CD4-positive, alpha-beta memory T cell (primary cell): ENCODE measurements at regions not wholly inside any gene's neighbourhood (a gene's known extent, or its start where the extent isn't known, plus 50 kb on each side); places are given as distances from the start of the nearest gene placed in this dataset.

Source experiments
- CTCF ChIA-PET: fragments of 350-600 bp; sonication (Branson Sonifier 250); formaldehyde crosslinking; loops from one replicate; lab custom pipeline; 2021; ENCODE audit warnings: inconsistent platforms; ENCODE audit not compliant: partially characterized antibody; lab: Charles Lee
- POLR2A ChIA-PET: fragments of 350-600 bp; sonication (Branson Sonifier 250); formaldehyde crosslinking; loops from one replicate; lab custom pipeline; 2021; ENCODE audit not compliant: partially characterized antibody; lab: Charles Lee
- DNase-seq, 5 donors: peaks; one replicate each; pipeline versions ENCODE4 v3.0.0 to v3.0.0-alpha.2; 2020 to 2022; ENCODE audit warnings: mixed read lengths in 1 of 5
- H3K27ac ChIP-seq: one replicate; pipeline ENCODE4 v1.7.0; 2013; ENCODE audit warnings: low read depth, low read length
- H3K27me3 ChIP-seq: 2 replicates; pipeline ENCODE4 v1.7.0; 2013; ENCODE audit warnings: mild to moderate bottlenecking, low read length, moderate library complexity; ENCODE audit not compliant: insufficient read depth
- H3K36me3 ChIP-seq: 2 replicates; pipeline ENCODE4 v1.7.0; 2013; ENCODE audit warnings: mild to moderate bottlenecking, low read length, moderate library complexity; ENCODE audit not compliant: insufficient read depth
- H3K4me1 ChIP-seq: 2 replicates; pipeline ENCODE4 v1.7.0; 2013; ENCODE audit warnings: mild to moderate bottlenecking, low read length, moderate library complexity; ENCODE audit not compliant: insufficient read depth
- H3K4me3 ChIP-seq, 2 donors: one replicate each; pipeline ENCODE4 v1.7.0; 2013; ENCODE audit warnings: low read length in 2 of 2, mild to moderate bottlenecking in 1 of 2
- H3K9me3 ChIP-seq, 2 donors: one replicate each; pipeline ENCODE4 v1.7.0; 2013; ENCODE audit warnings: low read length in 2 of 2, control low read depth in 1 of 2; ENCODE audit not compliant: control insufficient read depth in 1 of 2
- H3K27ac Mint-ChIP-seq, 7 donors: one replicate each; pipeline ENCODE4 v1.8.0; 2020 to 2021; ENCODE audit warnings: mixed read lengths in 7 of 7, mild to moderate bottlenecking in 6 of 7, inconsistent platforms in 3 of 7, moderate library complexity in 3 of 7
- H3K27me3 Mint-ChIP-seq, 2 donors: one replicate each; pipeline ENCODE4 v1.8.0; 2020 to 2021; ENCODE audit warnings: mixed read lengths in 2 of 2
- H3K36me3 Mint-ChIP-seq, 2 donors: one replicate each; pipeline ENCODE4 v1.8.0; 2020 to 2021; ENCODE audit warnings: mixed read lengths in 2 of 2, inconsistent platforms in 1 of 2, mild to moderate bottlenecking in 1 of 2
- H3K4me1 Mint-ChIP-seq, 4 donors: one replicate each; pipeline ENCODE4 v1.8.0; 2020 to 2021; ENCODE audit warnings: mixed read lengths in 4 of 4, mild to moderate bottlenecking in 1 of 4
- H3K4me3 Mint-ChIP-seq, 8 donors: one replicate each; pipeline ENCODE4 v1.8.0; 2020 to 2021; ENCODE audit warnings: mixed read lengths in 8 of 8, mild to moderate bottlenecking in 7 of 8, moderate library complexity in 6 of 8, inconsistent platforms in 3 of 8
- H3K9me3 Mint-ChIP-seq, 8 donors: one replicate each; pipeline ENCODE4 v1.8.0; 2020 to 2021; ENCODE audit warnings: mixed read lengths in 8 of 8, mild to moderate bottlenecking in 5 of 8, inconsistent platforms in 3 of 8, moderate library complexity in 1 of 8
- intact Hi-C: fragments of 100-400 bp; cut with micrococcal nuclease; formaldehyde crosslinking; loops from one replicate; pipeline ENCODE4 v1.15.1; 2023

DNA sequence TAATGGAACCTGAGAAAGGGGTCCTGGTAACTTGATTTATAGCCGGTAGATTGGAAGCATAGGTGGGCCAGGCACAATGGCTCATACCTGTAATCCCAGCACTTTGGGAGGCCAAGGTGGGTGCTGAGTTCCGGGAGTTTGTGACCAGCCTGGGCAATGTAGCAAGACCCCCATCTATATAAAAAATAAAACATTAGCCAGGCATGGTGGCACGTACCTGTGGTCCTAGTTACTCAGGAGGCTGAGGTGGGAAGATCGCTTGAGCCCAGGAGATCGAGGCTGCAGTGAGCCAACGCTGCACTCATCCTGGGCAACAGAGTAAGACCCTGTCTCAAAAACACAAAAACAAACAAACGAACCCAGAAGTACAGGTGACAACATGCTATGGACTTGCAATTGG, 76.5 kb downstream of the ZNF281 start:
- Mint-ChIP-seq H3K27ac (no peak overlapping the region), H3K4me3 (no peak overlapping the region), H3K4me1 (peaks cover 4 to 14% (median 12%) of the 10 kb centered on the region in 4 donors), H3K36me3 (no peaks in the 10 kb centered on the region), H3K27me3 (no peaks in the 10 kb centered on the region), H3K9me3 (no peaks in the 10 kb centered on the region)
- CTCF ChIA-PET = interaction anchor here (1.1 kb wide), 1 partner anchor 75 kb away, joined by 3 read pairs; no protein-coding TSS in a partner anchor
- H3K27me3 ChIP-seq = no peaks in the 10 kb centered on the region
- H3K4me1 ChIP-seq = no peaks in the 10 kb centered on the region
- no peak overlapping the region for H3K4me3 ChIP-seq
- intact Hi-C loops = no loop called here
- H3K36me3 ChIP-seq = no peaks in the 10 kb centered on the region
- no peaks in the 10 kb centered on the region for H3K9me3 ChIP-seq
- DNase-seq = no peak
- POLR2A ChIA-PET = no interaction called here
- no peak overlapping the region for H3K27ac ChIP-seq

DNA sequence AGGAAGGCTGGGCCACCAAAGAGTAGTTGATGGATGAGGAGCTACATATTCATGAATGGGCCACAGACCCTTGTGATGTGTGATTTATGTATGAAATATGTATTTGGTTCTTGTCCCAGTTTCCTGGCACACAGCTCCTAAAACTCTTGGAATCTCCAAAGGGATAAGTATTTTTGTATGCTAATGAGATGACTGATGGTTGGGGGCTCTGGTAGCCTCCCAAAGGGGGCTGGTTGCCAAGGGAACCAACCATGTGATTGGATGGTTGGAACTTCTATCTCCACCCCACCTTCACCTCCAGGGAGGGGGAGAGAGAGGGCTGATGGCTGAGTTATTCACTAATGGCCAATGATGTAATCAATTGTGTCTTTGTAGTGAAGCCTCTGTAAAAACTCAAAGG, 77.1 kb downstream of the ZNF281 start:
- Mint-ChIP-seq H3K36me3 (no peaks in the 10 kb centered on the region), H3K27ac (no peak overlapping the region), H3K9me3 (no peaks in the 10 kb centered on the region), H3K4me1 (peaks cover 2 to 12% (median 10%) of the 10 kb centered on the region in 4 donors), H3K27me3 (peaks cover 0 to 5% of the 10 kb centered on the region in 2 donors), H3K4me3 (no peak overlapping the region)
- ChIA-PET CTCF (interaction anchor here (1.1 kb wide), 1 partner anchor 75 kb away, joined by 3 read pairs; no protein-coding TSS in a partner anchor), POLR2A (no interaction called here)
- no peak overlapping the region for H3K4me3 ChIP-seq
- no peaks in the 10 kb centered on the region for H3K36me3 ChIP-seq
- H3K27me3 ChIP-seq = no peaks in the 10 kb centered on the region
- no peak for DNase-seq
- intact Hi-C loops = no loop called here
- H3K27ac ChIP-seq = no peak overlapping the region
- H3K4me1 ChIP-seq = no peaks in the 10 kb centered on the region
- no peaks in the 10 kb centered on the region for H3K9me3 ChIP-seq

DNA sequence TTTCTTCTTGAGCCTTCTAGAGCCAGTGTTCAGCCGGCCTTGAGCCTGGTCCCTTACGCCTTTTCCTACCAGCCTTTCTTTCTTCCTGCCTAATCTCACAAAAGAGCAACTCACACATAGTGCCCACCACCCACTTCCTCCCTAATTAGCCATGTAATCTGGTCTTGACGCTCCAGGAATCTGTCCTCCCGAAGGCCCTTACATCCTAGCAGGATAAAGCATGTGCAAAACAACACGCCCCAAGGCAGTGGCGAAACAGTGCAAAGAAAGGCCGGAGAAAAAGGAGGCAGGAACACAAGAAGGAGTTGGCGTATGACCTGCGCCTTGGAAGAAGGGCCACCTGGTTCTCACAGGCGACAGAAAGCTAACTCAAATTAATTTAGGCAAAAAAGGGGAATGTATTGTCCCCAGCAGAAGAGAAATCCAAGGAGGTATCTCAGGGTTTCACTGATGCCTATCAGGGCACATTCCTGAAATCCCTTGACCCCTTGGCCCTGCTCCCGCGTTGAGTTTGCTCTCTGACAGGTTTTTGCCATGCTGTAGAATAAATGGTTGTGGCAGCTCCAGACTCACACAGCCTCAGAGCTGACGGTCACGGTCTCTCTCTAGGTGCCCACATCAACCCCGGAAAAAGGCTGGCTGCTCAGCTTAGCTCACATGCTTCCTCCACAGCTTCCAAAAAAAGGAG, 79.0 kb downstream of the ZNF281 start:
- Mint-ChIP-seq H3K36me3 (no peaks in the 10 kb centered on the region), H3K9me3 (no peaks in the 10 kb centered on the region), H3K4me1 (no peaks in the 10 kb centered on the region), H3K27me3 (peaks cover 2 to 14% of the 10 kb centered on the region in 2 donors), H3K4me3 (no peak overlapping the region), H3K27ac (no peak overlapping the region)
- Histone ChIP-seq H3K4me1 (no peaks in the 10 kb centered on the region), H3K4me3 (no peak overlapping the region), H3K27ac (no peak overlapping the region), H3K9me3 (no peaks in the 10 kb centered on the region), H3K36me3 (no peaks in the 10 kb centered on the region), H3K27me3 (no peaks in the 10 kb centered on the region)
- intact Hi-C loops = no loop called here
- no peak for DNase-seq
- ChIA-PET CTCF (interaction anchor here (1.2 kb wide), 1 partner anchor 10 kb away, joined by 3 read pairs; no protein-coding TSS in a partner anchor), POLR2A (no interaction called here)

DNA sequence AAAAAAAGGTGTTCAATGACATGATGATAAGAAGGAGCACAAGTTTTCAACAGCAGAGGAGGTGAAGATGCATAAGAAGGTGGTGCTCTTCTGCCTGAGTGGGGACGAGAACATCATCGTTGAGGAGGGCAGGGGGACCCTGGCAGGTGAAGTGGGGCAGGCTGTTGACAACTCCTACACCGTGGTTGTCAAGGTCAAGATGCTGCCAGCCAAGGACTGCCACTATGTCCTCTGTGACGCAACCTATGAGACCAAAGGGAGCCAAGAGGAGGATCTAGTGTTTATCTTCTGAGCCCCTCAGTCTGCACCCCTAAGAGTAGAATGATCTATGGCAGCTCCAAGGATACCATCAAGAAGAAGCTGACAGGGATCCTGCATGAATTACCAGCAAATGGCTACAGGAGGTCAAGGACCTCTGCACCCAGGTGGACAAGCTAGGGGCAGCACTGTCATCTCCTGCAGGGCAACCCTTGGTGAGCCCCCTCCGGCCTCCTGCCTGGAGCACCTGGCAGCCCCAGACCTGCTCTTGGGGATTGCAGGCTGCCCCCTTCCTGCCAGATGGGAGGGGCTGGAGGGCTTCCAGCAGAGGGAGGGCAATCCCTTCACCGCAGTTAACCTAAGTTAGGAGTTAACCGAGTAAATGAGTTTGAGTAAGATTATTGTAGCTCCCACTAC, 80.5 kb downstream of the ZNF281 start:
- H3K27me3 Mint-ChIP-seq = peaks cover 2 to 14% of the 10 kb centered on the region in 2 donors
- Histone ChIP-seq H3K9me3 (no peaks in the 10 kb centered on the region), H3K27me3 (no peaks in the 10 kb centered on the region), H3K4me3 (no peak overlapping the region), H3K27ac (no peak overlapping the region), H3K36me3 (no peaks in the 10 kb centered on the region), H3K4me1 (no peaks in the 10 kb centered on the region)
- no peak overlapping the region for H3K27ac Mint-ChIP-seq
- no peaks in the 10 kb centered on the region for H3K36me3 Mint-ChIP-seq
- intact Hi-C loops = no loop called here
- H3K9me3 Mint-ChIP-seq = no peaks in the 10 kb centered on the region
- no peak for DNase-seq
- H3K4me3 Mint-ChIP-seq = no peak overlapping the region
- ChIA-PET CTCF (no interaction called here), POLR2A (no interaction called here)
- H3K4me1 Mint-ChIP-seq = no peaks in the 10 kb centered on the region

DNA sequence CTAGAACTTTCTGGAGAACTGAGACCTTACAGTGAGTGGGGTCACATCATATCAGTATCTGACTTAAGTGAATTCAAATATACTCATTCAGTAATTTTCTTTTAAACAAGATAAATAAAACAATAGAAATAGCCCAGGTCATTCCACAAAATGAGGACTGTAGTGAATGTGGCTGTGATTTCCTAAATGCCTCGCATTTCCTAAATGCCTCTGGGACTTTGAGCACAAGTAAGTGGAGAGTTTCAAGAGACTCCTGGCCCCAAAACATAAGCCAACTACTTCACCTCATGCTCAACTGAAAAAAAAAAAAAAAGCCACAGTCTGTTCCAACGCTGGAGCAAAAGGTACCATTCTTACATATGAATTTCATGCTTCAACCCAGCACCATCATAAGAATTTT, 81.5 kb downstream of the ZNF281 start:
- no peaks in the 10 kb centered on the region for H3K27me3 ChIP-seq
- intact Hi-C loops = no loop called here
- H3K9me3 Mint-ChIP-seq = no peaks in the 10 kb centered on the region
- ChIA-PET CTCF (no interaction called here), POLR2A (no interaction called here)
- H3K4me1 ChIP-seq = no peaks in the 10 kb centered on the region
- H3K4me3 Mint-ChIP-seq = no peak overlapping the region
- no peak overlapping the region for H3K4me3 ChIP-seq
- H3K27ac Mint-ChIP-seq = no peak overlapping the region
- H3K27ac ChIP-seq = no peak overlapping the region
- H3K27me3 Mint-ChIP-seq = peaks cover 2 to 14% of the 10 kb centered on the region in 2 donors
- H3K4me1 Mint-ChIP-seq = no peaks in the 10 kb centered on the region
- no peak for DNase-seq
- H3K9me3 ChIP-seq = no peaks in the 10 kb centered on the region
- no peaks in the 10 kb centered on the region for H3K36me3 Mint-ChIP-seq
- H3K36me3 ChIP-seq = no peaks in the 10 kb centered on the region

DNA sequence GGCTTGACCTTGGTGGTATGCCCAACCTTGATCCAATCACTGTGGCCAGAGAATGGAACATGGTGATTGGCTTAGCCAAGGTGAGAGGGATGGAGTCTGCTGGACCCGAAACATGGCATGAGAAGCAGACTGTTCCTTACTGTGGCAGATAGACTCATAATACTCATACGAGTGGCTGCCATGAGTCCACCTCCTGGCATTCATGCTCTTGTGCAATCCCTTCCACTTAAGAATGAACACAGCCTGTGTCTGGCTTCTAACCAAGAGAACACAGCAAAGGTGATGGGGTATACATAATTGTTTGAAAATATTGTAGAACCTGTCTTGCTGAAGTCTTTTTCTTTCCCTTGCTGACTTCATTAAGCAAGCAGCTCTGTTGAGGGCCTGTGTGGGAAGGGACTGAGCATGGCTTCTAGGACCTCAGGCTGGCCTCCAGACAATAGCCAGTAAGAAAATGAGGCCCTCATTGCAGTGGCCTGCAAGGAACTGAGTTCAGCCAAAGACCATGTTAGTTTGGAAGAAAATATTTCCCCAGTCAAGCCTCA, 85.9 kb downstream of the ZNF281 start:
- Histone ChIP-seq H3K4me3 (no peak overlapping the region), H3K27ac (no peak overlapping the region), H3K27me3 (no peaks in the 10 kb centered on the region), H3K36me3 (no peaks in the 10 kb centered on the region), H3K4me1 (no peaks in the 10 kb centered on the region), H3K9me3 (no peaks in the 10 kb centered on the region)
- Mint-ChIP-seq H3K27me3 (peaks cover 2 to 17% of the 10 kb centered on the region in 2 donors), H3K27ac (no peak overlapping the region), H3K36me3 (no peaks in the 10 kb centered on the region), H3K4me3 (no peak overlapping the region), H3K4me1 (no peaks in the 10 kb centered on the region), H3K9me3 (no peaks in the 10 kb centered on the region)
- no peak for DNase-seq
- POLR2A ChIA-PET = no interaction called here
- CTCF ChIA-PET = no interaction called here
- intact Hi-C loops = no loop called here

DNA sequence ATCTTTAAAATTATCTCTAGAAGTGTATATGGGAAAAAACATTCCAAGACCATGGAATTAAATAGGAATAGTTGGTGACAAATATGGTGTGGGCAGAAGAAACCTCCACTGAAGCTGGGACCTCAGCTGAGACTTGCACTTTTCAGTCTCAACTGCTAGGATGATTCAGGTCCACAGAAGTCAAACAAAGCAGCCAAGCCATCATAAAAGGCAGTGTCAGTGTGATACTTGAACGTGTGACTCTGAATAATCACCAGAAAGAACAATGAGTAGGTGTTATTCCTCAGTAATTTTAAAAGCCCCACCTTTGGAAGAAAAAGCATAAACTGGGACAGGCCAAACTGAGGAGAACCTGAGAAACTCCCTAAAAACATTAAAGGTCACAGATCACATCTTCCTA, 90.7 kb downstream of the ZNF281 start:
- no peaks in the 10 kb centered on the region for H3K4me1 ChIP-seq
- H3K9me3 ChIP-seq = no peaks in the 10 kb centered on the region
- no peaks in the 10 kb centered on the region for H3K27me3 ChIP-seq
- Mint-ChIP-seq H3K27ac (no peak overlapping the region), H3K27me3 (peaks cover 5 to 13% of the 10 kb centered on the region in 2 donors), H3K36me3 (no peaks in the 10 kb centered on the region), H3K4me3 (no peak overlapping the region), H3K4me1 (no peaks in the 10 kb centered on the region), H3K9me3 (no peaks in the 10 kb centered on the region)
- DNase-seq = no peak
- ChIA-PET CTCF (no interaction called here), POLR2A (no interaction called here)
- no peaks in the 10 kb centered on the region for H3K36me3 ChIP-seq
- no peak overlapping the region for H3K4me3 ChIP-seq
- intact Hi-C loops = no loop called here
- H3K27ac ChIP-seq = no peak overlapping the region
